ENCODE measurements at regions not wholly inside any gene's neighbourhood (a gene's known extent, or its start where the extent isn't known, plus 50 kb on each side); places are given as distances from the start of the nearest gene placed in this dataset.

GRCh38 chr15:81492331-81492968 is 118.4 kb upstream of the TMC3 start:
- TF ChIP-seq REST (IDR thresholded peaks at IDR 0.05; ENCODE audit: insufficient read depth in 1 of 2, low read depth in 2 of 2, low read length in 2 of 2) = no peak
- TF ChIP-seq TAF1 (IDR thresholded peaks at IDR 0.05; ENCODE audit: borderline replicate concordance, insufficient read depth, low read length) = no peak

Measured in PFSK-1 (cell line).